ENCODE measurements at regions not wholly inside any gene's neighbourhood (a gene's known extent, or its start where the extent isn't known, plus 50 kb on each side); places are given as distances from the start of the nearest gene placed in this dataset.

DNA sequence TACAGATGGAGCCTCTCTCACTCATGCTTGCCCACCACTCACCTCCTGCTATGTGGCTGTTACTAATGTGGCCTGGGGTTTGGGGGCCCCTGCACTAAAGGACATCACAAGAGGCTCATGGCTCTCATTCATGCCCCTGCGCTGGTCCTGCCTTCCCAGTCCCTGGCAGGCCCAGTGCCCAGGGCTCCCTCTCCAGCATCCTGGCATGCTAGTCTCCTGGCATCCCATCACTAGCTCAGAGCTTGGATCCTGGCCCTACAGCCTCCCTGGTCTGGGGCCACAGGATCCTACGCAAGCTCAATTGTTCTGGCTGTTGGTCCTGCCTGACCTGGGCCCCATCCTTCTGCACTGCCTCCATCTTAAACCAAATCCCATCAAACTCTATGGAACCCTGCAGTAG is 685.4 kb downstream of the PTPRU start:
- no peak for TF ChIP-seq POLR2A (IDR thresholded peaks at IDR 0.05)
- TF ChIP-seq, protein P1, sequence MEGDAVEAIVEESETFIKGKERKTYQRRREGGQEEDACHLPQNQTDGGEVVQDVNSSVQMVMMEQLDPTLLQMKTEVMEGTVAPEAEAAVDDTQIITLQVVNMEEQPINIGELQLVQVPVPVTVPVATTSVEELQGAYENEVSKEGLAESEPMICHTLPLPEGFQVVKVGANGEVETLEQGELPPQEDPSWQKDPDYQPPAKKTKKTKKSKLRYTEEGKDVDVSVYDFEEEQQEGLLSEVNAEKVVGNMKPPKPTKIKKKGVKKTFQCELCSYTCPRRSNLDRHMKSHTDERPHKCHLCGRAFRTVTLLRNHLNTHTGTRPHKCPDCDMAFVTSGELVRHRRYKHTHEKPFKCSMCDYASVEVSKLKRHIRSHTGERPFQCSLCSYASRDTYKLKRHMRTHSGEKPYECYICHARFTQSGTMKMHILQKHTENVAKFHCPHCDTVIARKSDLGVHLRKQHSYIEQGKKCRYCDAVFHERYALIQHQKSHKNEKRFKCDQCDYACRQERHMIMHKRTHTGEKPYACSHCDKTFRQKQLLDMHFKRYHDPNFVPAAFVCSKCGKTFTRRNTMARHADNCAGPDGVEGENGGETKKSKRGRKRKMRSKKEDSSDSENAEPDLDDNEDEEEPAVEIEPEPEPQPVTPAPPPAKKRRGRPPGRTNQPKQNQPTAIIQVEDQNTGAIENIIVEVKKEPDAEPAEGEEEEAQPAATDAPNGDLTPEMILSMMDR (IDR thresholded peaks at IDR 0.05) = no peak
- no peak for TF ChIP-seq EP300 (IDR thresholded peaks at IDR 0.05)
